GM21528 (cell line): ENCODE measurements at regions not wholly inside any gene's neighbourhood (a gene's known extent, or its start where the extent isn't known, plus 50 kb on each side); places are given as distances from the start of the nearest gene placed in this dataset.

Source experiments
- ATAC-seq: cut with Tn5 transposase; IDR thresholded peaks from one replicate; pipeline ENCODE4 v1.9.1; 2021; ENCODE audit warnings: mild to moderate bottlenecking, moderate library complexity; ENCODE audit not compliant: unreplicated experiment, low FRiP score

DNA sequence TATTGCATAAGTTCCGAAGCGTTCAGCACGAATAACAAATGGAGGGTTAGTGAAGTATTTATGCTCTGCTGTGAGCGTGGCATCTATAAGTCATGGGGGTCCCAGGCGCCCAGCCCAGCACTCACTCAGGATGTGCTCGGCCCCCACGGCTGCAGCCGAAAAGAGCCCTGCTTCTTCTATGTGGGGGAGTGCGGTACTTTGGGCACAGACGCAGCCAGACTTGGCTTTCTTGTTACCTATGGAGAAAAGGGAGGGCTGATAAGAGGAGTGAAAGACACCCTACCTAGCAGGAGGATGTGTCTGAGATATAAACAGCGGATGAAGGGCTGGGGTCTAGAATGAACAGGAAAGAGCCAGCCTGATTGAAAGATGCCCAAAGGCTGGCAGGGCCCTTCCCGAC is 51.4 kb downstream of the MRPL36 start:
- no peak for ATAC-seq

DNA sequence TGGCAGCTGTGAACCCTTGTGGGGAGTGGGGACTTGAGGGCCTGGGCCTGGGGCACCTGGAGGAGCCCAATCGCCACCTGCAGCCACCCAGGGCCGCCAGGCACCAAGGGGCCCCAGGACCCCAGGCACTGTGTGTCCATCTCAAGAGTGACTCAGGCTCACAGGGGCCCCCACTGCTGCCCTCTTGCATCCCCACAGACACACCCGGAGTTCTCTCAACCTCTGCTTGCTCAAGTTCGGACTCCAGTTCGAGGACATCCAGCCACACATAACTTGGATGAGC is 51.9 kb downstream of the MRPL36 start:
- ATAC-seq: no peak

DNA sequence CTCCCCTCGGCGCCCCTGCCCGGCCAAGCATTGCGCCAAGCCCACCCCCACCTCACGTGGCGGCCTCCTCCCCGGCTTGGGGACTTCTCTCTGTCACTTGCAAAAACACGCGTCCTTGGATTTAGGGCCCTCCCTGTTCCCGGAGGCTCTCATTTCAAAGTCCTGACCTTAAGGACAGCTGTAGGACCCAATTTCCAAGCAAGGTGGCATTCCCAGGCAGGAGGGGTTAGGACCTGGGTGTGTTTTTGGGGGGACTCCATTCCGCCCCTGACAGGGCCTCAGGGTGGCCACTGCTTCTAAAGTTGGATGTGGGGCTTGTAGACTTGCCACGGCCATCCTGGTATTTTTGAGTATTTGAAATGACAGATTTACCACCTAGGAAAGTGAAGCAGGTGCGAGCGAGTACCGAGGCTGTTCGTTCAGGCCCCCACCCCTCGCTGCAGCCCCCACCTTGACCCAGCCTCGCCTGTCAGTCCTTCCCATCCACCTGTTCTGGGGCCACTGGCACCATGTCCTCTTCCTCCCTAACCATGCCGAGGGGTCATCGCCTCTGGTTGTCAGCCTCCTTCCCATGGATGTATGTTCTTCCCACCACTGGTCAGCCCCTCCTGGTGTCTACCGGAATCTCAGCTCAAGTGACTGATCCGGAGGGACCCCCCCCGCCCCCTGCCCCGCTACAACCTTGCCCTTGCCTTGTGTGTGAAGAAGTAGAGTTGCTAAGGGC is 52.4 kb downstream of the MRPL36 start:
- ATAC-seq: no peak

DNA sequence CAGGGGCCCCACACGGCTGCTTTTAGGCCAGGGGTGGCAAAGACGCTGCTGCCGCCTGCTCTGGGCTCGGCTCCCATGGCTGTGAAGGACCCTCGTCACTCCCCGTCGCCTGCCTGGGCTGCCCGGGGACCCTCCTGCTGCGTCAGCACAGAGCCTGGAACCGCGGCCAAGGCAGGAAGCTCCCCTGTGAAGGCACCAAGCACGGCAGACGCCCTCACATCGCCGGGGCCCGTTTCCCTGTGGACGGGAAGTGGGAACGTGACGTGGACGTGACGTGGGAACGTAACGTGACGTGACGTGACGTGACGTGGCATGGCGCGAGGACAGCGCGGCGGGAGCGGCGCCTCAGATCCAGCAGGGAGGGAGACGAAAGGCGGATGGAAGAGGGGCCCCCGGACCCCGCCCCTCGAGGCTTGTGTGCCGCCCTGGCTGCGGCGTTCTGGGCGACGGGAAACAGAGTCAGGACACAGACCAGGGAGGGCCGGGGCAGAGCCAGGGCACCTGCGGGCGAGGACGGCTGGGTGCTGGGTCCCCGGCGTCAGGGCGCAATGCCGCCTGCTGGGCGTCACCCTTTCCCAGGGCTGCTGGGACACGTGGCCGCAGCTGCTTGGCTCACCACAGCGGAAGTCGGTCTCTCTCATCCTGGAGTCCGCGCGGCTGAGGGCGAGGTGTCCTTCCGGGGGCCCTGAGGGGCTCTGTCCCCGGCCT is 53.1 kb downstream of the MRPL36 start:
- ATAC-seq: no peak

DNA sequence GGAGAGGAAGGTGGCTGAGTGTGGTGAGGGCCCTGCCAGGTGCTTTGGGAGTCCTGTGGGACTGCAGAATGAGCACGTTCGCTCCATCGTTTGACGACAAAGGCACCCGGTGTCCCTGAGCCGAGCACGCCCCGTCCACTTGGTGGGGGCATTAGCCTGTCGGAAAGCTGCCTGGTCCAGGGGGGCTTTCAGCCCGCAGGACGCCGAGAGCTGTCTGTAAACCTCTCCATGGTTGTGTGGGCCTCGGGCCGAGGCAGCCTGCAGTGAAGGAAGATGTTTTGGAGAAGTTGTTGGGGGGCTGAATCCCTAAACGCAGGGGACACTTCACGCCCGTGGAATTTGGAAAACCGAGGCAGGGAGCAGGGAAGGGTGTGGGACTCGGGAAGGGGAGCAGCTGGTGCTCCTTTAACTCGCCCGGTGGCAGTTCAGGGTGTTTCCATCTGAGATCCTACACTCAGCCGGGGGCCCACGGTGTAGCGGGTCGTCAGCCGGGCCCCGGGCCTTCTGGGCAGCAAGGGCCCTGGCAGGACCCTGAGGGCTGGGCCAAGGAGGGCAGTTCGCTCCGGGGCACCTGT is 53.8 kb downstream of the MRPL36 start:
- no peak for ATAC-seq

DNA sequence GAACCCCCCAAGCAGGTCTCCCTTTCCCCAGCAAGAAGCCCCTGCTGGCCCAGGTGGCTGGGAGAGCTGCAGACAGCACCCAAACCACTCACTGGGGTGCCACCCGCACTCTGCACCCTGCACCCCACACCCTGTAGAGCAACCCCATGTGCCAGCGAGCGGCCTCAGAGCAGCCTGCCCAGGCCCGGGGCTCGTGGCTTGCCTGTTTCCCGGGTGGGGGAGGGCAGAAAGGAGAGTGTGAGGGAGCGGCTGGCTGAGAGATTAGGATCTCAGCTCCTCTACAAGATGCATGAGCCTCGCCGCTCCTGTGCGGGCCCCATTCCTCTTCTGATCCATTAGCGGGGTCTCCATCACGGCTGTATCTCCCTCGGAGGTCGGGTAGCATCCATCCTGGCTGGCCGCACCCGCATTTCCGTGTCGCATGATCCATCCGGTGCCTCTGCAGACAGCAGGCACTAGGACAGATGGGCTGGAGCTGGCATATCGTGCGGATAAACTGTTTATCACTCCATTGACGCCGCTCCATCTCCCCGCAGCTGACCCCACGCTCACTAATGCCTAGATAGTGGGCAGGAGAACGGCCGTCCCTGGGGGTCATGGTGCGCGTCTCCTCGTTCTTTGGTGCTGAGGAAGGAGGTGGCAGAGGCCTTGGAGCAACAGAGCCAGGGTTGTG is 54.4 kb downstream of the MRPL36 start:
- ATAC-seq: no peak

DNA sequence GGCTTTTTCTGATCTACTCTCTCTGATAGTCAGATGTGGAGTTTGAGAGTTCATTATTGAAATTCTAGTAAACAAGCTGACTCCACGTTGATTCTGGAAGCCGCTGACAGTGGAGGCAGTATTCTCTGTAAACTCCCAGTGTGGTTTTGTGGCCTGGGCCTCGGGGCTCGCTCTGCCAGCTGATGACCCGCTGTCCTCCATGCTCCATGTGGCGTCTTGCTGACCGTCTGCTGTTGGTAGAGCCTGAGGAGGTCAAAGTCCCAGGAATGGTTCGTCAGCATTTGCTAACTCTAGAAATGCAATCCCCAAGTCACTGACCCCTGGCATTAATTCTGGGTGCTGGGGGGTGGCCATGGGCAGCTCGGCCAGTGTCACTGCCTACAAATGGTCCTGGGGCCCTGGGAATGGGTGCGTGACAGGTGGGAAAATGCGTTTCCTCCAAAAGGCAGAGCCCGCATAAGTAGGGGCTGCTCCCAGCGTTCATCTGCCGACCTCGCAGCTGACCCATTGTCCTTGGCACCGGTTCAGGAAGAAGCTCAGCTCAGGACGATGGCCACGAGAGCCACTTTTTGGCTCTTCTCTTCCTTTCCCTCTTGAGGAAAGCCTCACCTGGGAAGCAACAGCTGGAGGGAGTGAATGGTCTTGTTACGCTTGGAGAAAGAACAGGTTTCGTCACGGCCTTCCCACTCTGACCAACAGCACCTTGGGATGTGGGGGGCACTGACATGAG is 55.1 kb downstream of the MRPL36 start:
- ATAC-seq: no peak

DNA sequence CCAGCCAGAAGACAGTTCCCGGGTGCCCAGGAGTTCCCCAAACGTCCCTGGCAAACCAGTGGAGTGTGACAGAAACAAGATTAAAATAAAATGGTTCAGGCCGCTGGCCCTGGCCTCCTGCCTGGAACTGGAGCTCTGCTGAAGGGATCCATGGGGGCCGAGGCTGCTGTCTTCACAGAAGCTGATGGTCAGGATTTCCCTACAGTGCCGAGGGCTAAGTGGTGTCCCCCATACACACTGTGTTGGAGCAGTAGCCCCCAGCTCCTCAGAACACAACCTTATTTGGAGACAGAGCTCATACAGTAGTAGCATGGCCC is 55.9 kb downstream of the MRPL36 start:
- no peak for ATAC-seq

DNA sequence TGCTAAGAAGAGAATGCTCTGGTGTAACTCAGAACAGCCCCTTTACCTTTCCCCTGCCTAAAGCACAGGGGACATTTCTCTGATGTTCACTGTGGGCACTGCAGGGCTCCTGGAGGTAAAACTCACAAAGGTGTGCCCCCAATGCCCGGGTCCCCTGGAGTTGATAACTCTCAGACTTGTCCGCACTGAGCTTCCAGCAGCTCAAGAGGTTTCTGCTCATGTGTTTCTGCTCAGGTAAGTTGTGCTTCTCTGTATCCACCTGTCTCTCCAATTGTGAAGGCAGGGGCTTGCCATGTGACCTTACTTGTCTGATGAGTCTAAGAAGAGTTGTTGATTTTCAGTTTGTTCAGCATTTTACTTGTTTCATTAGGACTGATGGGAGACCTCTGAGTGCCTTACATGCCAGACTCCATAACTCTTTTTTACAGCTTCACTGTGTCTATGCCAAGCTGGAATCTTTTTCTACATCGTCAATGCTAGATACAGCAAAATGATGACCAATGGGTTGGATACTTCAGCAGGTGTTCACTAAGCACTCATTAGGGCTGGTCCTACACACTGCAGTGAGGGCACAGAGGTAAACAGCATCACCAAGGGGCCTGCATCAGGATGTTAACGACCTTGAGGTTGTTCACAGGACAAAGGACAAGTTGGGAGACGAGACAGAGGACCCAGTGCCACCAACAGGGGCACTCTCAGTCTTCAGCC is 56.4 kb downstream of the MRPL36 start:
- no peak for ATAC-seq

DNA sequence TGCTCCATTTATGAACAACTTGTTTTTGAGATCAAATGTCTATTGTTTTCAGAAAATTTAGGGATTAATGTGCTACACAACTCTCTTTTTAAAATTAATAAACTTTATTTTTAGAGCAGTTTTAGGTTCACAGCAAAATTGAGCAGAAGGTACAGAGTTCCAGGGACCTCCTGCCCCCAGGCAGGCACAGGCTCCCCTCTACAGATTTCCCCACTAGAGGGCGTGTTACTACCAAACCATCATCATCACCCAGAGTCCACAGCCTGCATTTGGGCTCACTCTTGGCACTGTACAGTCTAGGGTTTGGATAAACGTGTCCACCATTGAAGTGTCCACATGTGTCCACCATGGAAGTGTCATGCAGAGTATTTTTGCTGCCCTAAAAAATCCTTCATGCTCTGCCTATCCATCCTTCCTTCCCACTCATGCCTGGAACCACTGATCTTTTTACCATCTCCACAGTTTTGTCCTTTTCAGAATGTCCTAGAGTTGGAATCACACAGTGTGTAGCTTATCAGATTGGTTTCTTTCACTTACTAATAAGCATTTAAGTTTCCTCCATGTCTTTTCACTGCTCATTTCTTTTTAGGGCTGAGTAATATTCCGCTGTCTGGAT is 61.7 kb downstream of the MRPL36 start:
- no peak for ATAC-seq

DNA sequence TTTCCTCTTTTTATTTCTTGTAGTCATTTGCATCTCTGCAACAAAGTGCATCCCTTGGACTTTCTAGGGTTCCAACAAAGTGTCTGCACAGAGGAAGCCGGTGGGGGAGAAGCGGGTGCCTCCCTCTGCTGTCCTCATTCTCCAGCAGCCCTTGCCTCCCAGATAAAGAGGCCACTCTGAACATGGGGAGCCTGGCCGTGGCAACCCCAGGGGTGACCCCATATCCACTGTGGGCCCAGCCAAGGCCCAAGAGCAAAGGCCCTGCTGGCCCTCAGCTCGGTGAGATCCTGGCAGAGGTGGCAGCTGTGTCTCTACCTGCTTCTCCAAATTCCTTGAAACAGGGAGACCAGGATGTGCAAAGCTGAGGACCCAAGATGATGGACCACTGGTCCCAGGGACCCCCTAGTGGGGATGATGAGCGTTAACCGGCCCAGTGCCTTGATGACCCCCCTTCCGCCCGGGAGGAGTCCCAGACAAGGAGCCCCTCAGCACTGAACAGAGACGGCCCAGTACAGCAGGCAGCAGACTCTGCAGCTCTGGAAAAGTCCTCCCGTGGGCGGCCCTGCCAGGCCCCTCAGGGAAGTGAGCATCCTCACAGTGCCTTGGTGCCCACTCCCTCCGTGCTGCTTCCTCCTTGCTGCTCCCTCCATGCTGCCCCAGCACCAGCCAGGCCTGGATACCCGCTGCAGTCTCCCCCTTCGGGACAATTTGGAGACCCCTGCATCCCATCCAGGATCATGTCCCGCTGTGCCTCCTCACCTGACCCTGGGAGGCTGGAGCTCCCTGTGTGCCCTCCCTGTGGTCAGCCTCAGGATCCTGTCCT is 62.5 kb downstream of the MRPL36 start:
- no peak for ATAC-seq

DNA sequence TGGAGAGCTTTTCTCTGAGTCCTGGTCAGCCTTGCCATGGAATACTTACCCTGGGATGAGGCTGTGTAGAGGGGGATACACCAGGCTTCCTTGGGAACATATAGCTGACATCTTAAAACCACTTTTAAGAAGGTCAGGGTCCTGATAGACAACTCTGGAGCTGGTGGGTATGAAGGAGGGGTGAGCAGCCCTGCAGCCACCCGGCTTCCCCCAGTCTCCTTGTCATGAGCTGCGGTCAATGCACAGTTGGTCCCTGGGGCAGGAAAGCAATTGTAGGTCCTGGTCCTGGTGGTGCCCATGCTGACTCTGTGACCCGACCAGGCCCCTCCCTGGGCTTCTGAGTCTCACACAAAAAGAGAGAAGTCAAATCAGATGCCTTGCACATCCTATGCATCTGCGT is 63.6 kb downstream of the MRPL36 start:
- ATAC-seq: no peak

DNA sequence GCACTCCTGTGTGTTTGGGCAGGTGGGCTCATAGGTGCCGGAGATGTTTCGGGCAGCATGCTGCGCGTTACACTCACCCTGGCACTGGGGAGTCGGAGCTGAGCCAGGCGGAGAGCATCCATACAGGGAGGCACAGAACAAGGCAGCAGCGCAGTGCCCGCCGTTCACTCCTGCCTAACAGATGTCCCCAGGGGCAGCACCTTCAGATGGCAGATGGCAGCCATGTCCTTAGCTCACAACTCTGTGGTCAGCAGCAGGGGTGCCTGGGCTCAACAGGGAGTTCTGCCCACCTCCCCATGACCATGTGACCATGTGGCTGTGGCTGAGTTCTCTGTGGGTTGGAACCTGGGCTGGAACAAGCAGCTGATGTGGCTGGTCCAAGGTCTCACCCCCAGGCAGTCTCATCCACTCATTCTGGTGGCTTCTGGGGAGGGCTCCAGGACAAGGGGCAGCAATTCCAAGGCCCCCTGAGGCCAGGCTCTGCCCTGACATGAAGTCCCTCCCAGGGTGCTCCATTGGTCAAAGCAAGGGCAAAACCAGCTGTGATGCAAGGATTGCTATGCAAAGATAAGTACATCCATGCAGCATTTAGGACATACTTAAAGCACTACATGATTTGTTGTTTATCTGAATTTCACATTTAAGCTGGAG is 64.2 kb downstream of the MRPL36 start:
- ATAC-seq: no peak

DNA sequence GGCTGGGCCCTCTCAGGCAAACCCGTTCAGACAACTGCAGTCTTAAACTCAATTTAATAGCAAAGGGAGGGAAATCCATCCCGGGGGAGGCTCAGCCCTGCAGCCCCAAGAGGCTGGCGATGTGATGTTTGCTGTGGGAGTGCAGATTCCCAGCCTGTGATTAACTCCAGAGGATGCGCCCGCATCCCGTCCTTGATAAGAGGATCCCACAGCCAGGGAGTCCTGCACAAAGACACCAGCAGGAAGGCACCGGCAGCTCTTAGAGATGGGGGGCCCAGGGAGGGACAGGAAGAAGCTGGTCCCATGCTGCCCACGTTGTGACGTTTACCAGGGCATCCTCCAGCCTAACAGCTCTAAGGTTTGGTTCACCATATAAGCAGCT is 64.7 kb downstream of the MRPL36 start:
- no peak for ATAC-seq

DNA sequence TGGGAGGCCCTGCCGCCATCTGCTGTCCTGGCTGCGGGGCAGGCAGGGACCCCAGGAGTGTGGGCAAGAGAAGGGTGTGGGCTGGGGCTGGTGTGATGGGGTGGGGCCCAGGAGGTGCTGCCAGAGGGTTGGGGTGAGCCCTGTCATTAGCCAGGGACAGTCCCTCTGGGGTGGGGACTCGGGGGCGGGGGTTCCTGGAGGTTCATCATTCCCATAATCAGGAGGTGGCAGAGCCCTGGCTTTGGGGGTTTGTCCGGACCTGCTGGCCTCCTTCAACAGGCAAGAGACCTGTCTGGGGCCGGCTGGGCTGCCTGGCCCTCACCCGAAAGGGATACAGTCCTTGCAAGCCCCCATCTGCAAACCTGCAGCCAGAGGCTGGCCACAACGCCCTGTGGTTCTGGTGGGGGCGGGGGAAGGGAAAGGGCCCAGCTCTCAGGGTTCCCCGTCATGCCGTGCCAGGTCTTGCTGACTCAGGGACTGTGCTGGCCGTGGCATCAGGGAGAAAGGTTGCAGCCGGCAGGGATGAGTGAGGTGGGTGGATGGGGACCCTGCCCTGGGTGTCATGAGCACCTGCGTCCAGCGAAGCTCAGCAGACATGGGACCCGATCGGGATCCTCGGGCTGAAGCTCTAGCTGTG is 65.2 kb downstream of the MRPL36 start:
- ATAC-seq: no peak

DNA sequence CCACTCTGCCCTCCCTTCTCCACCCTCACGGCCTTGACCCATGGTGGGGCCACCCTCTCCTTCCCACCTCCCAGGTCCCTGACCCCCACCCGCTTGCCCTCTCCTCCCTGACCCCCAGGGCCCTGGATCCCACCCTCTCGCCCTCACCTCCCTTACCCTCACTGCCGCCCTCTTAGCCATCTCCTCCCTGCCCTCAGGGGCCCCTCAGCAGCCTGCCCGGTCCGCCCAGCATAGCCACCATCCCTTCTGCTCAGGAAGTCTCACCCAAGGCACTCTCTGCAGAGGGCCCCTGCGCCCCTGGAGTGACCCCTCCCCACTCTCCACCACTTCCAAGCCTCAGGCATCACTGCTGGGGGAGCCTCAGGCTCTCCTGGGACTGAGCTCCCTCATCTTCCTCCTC is 66.3 kb downstream of the MRPL36 start:
- no peak for ATAC-seq

DNA sequence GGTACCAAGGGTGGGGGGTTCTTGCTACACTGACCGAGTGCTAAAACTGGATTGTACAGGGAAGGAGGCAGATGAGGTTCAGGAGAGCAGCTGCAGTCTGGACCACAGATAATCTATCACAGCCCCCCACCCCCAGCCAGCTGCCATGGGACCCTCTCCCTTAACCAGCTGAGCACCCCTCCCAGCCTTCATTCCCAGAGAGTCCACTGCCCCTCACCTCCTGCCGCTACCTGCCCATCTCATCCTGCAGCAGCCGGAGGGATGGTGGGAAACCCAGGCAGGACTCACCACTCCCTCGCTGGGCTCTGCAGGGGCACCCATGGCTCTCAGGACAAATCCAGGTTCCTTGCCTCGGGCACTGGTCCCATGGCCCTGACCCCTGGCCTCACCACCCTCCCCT is 66.7 kb downstream of the MRPL36 start:
- no peak for ATAC-seq

DNA sequence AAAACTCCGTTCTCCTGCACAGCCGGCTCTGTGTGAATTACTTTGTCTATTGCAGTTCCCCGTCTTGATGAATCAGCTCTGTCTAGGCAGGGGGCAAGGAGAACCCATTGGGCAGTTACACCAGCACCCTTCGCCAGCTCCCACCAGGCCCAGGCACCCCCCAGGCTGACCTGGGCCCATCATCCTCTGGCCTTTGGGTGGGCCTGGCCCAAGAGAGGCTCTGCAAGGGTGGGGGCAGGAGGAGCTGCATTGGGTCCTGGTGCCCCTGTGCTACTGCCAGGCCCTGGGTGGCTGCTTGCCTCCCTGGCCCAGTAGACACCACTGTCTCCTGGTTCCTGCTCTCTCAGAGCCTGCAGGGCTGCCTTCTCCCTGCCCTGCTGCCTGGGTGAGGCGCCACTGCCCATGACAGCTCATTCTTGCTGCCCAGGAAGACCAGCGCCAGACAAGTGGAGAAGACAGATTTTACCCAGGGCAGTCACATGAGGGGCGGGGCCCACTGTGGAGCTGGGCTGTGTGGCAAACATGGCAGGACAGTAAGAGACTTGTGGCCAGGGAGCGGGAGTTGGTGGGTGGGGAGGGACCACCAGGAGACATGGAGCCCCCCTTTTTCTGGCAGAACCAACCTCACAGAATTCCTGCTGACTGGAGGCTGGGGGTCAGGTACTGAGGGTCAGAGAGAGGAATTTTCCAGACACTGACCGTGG is 67.2 kb downstream of the MRPL36 start:
- no peak for ATAC-seq
